ENCODE measurements at regions not wholly inside any gene's neighbourhood (a gene's known extent, or its start where the extent isn't known, plus 50 kb on each side); places are given as distances from the start of the nearest gene placed in this dataset.

GRCh38 chr7:121456785-121457359, 60.8 kb upstream of the FAM3C start:
- CTCF ChIA-PET, result interaction anchor here (0.6 kb wide), 1 partner anchor 59 kb away, joined by 3 read pairs; no protein-coding TSS in a partner anchor
- DNase-seq (ENCODE audit: unreplicated experiment), result no peak
- Mint-ChIP-seq H3K4me1 (ENCODE audit: insufficient read depth, unreplicated experiment) (no peaks in the 10 kb centered on the region), H3K27ac (ENCODE audit: low read depth, unreplicated experiment) (no peak overlapping the region), H3K27me3 (ENCODE audit: insufficient read depth, unreplicated experiment) (no peaks in the 10 kb centered on the region), H3K36me3 (ENCODE audit: insufficient read depth, unreplicated experiment) (no peaks in the 10 kb centered on the region), H3K4me3 (ENCODE audit: unreplicated experiment) (no peak overlapping the region), H3K9me3 (ENCODE audit: unreplicated experiment) (no peaks in the 10 kb centered on the region)
- POLR2A ChIA-PET, result no interaction called here
- intact Hi-C loops (cut with micrococcal nuclease), result no loop called here
- TF ChIP-seq CTCF (IDR thresholded peaks at IDR 0.05; ENCODE audit: unreplicated experiment), result no peak
- BruUV-seq (replicated peaks), result no TSS peak

GRCh38 chr7:121456015-121456414, 59.9 kb upstream of the FAM3C start:
- ChIA-PET POLR2A (no interaction called here), CTCF (no interaction called here)
- DNase-seq (ENCODE audit: unreplicated experiment), result no peak
- no peaks in the 10 kb centered on the region for H3K9me3 Mint-ChIP-seq (ENCODE audit: unreplicated experiment)
- no peak overlapping the region for H3K4me3 Mint-ChIP-seq (ENCODE audit: unreplicated experiment)
- H3K27ac Mint-ChIP-seq (ENCODE audit: low read depth, unreplicated experiment), result no peak overlapping the region
- H3K27me3 Mint-ChIP-seq (ENCODE audit: insufficient read depth, unreplicated experiment), result no peaks in the 10 kb centered on the region
- no peak for TF ChIP-seq CTCF (IDR thresholded peaks at IDR 0.05; ENCODE audit: unreplicated experiment)
- no peaks in the 10 kb centered on the region for H3K4me1 Mint-ChIP-seq (ENCODE audit: insufficient read depth, unreplicated experiment)
- BruUV-seq (replicated peaks), result no TSS peak
- H3K36me3 Mint-ChIP-seq (ENCODE audit: insufficient read depth, unreplicated experiment), result no peaks in the 10 kb centered on the region
- intact Hi-C loops (cut with micrococcal nuclease), result no loop called here

- no peak overlapping the region for H3K27ac Mint-ChIP-seq (ENCODE audit: low read depth, unreplicated experiment)
- no peak for TF ChIP-seq CTCF (IDR thresholded peaks at IDR 0.05; ENCODE audit: unreplicated experiment)
- H3K4me1 Mint-ChIP-seq (ENCODE audit: insufficient read depth, unreplicated experiment), result no peaks in the 10 kb centered on the region
- intact Hi-C loops (cut with micrococcal nuclease), result no loop called here
- CTCF ChIA-PET, result no interaction called here
- DNase-seq (ENCODE audit: unreplicated experiment), result no peak
- BruUV-seq (replicated peaks), result no TSS peak
- no peaks in the 10 kb centered on the region for H3K36me3 Mint-ChIP-seq (ENCODE audit: insufficient read depth, unreplicated experiment)
- H3K9me3 Mint-ChIP-seq (ENCODE audit: unreplicated experiment), result no peaks in the 10 kb centered on the region
- no peak overlapping the region for H3K4me3 Mint-ChIP-seq (ENCODE audit: unreplicated experiment)
- H3K27me3 Mint-ChIP-seq (ENCODE audit: insufficient read depth, unreplicated experiment), result no peaks in the 10 kb centered on the region
- POLR2A ChIA-PET, result interaction anchor here (0.6 kb wide), 1 partner anchor 14 kb away, joined by 3 read pairs; no protein-coding TSS in a partner anchor
These were observed 56.3 kb upstream of the FAM3C start for GRCh38 chr7:121452389-121452788.

- no peaks in the 10 kb centered on the region for H3K27me3 Mint-ChIP-seq (ENCODE audit: insufficient read depth, unreplicated experiment)
- no peak for DNase-seq (ENCODE audit: unreplicated experiment)
- no peak overlapping the region for H3K27ac Mint-ChIP-seq (ENCODE audit: low read depth, unreplicated experiment)
- no peaks in the 10 kb centered on the region for H3K4me1 Mint-ChIP-seq (ENCODE audit: insufficient read depth, unreplicated experiment)
- no TSS peak for BruUV-seq (replicated peaks)
- intact Hi-C loops (cut with micrococcal nuclease), result no loop called here
- ChIA-PET POLR2A (no interaction called here), CTCF (no interaction called here)
- H3K4me3 Mint-ChIP-seq (ENCODE audit: unreplicated experiment), result no peak overlapping the region
- no peak for TF ChIP-seq CTCF (IDR thresholded peaks at IDR 0.05; ENCODE audit: unreplicated experiment)
- H3K36me3 Mint-ChIP-seq (ENCODE audit: insufficient read depth, unreplicated experiment), result no peaks in the 10 kb centered on the region
- no peaks in the 10 kb centered on the region for H3K9me3 Mint-ChIP-seq (ENCODE audit: unreplicated experiment)
These were observed 55.4 kb upstream of the FAM3C start for GRCh38 chr7:121451367-121452094.
